ENCODE measurements at regions not wholly inside any gene's neighbourhood (a gene's known extent, or its start where the extent isn't known, plus 50 kb on each side); places are given as distances from the start of the nearest gene placed in this dataset.
"Not testable (repeated sequence)": the region's sequence is repeated elsewhere in the genome, so short reads cannot be mapped to it uniquely, and the experiment has no call there.

GRCh38 chr3:194036842-194037241 is 99.1 kb upstream of the HES1 start:
- DNase-seq (ENCODE audit: low read depth, low spot score), result no peak

DNA sequence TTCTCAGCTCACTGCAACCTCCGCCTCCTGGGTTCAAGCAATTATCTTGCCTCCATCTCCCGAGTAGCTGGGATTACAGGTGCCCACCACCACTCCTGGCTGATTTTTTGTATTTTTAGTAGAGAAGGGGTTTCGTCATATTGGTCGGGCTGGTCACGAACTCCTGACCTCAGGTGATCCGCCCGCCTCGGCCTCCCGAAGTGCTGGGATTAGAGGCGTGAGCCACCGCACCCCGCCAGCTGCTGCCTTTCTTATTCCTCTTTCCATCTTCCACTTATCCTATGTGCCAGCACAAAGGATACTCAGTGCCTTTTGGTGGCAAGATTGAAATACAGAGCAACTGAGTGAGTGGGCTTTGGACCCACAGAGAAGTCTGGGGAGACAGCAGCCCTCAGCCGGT is 97.6 kb upstream of the HES1 start:
- not testable (repeated sequence) for DNase-seq (ENCODE audit: low read depth, low spot score)

DNA sequence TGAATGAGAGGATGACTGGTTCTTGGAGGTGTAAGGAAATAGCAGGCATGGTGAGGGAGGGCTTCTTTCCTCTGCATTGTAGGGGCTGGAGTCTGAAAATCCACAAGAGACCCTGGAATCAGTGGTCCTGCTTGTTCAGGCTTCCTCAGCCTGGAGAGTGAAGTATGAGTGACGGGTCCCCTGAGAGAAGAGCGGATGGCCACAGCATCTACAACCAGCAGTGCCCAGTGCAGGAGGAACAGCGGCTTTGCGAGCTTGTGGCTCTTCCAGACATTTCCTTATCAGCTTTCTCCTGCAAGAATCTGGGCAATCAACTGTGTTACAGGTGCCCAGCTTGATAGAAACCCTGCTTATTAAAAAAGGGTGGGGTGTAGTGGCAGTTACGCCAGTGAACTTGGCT is 97.0 kb upstream of the HES1 start:
- no peak for DNase-seq (ENCODE audit: low read depth, low spot score)

GRCh38 chr3:194040516-194041273 is 95.3 kb upstream of the HES1 start:
- no peak for DNase-seq (ENCODE audit: low read depth, low spot score)

DNA sequence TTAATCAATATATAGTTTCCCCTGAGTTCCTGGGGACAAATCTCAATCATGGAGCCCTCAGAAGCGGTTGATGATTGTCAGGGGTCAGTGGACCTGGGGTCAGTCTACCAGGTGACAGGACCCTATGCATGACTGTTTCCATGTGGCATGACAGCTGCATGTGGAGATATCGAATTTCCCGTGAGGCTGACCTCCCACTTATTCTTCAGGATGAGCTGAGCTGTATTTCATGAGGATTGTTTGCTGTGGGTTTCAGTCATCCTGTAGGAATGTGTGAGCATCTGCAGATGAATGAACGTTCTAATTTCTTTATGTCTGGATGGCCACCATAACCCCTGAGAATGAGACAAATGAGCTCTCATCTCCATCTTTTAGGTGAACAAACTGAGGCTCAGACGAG is 93.0 kb upstream of the HES1 start:
- DNase-seq (ENCODE audit: low read depth, low spot score), result no peak

- DNase-seq (ENCODE audit: low read depth, low spot score), result no peak
Measured at GRCh38 chr3:194043516-194043915, 92.4 kb upstream of the HES1 start.

GRCh38 chr3:194045289-194045688 is 90.7 kb upstream of the HES1 start:
- DNase-seq (ENCODE audit: low read depth, low spot score), result no peak

DNA sequence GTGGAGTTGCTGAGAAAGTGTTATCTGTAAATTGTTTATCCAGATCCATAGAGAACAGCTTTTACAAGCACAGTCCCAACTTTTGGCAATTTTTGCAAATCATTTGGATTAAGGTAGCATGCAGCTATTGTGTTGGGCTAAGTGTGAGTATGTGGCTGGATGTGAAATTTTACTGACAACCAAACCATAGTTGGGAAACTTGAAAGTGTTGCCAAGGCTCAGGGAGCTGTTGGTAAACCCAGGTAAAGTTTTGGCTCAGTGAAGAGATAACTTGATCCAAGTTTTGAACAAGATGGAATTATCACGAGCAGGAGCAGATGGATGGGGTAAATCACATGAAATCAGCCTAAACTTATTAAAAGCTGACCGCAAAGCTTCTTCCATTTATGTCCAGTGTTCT is 90.0 kb upstream of the HES1 start:
- DNase-seq (ENCODE audit: low read depth, low spot score), result no peak

- no peak for DNase-seq (ENCODE audit: low read depth, low spot score)
Measured at GRCh38 chr3:194046531-194046930, 89.4 kb upstream of the HES1 start.

DNA sequence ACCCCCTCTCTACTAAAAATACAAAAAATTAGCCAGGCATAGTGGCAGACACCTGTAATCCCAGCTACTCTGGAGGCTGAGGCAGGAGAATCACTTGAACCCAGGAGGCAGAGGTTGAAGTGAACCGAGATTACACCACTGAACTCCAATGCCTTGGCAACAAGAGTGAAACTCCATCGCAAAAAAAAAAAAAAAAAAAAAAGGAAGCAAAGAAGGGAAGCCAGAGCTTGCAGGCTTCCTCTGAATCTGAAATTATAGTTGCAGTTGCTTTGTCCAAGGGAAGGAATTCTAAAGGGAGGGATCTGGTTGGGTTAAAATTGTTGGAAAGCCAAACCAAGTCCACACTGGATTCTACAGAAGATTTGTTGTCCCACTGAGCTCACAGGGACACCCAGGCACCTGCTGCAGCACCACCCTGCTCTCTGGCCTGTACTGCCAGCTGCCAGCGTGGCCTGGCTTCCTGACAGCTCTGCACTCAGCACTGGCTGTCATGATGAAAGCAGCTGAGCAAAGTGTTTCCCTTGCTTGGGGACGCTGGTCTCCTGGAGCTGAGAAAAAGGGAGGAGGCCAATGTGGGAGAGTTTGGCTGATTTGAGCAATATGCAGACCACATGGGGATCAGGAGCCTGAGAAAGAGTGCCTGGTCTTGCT is 88.8 kb upstream of the HES1 start:
- DNase-seq (ENCODE audit: low read depth, low spot score), result no peak

- no peak for DNase-seq (ENCODE audit: low read depth, low spot score)
Measured at GRCh38 chr3:194049394-194049793, 86.6 kb upstream of the HES1 start.

- DNase-seq (ENCODE audit: low read depth, low spot score), result no peak
Measured at GRCh38 chr3:194050782-194051320, 85.1 kb upstream of the HES1 start.

GRCh38 chr3:194051366-194052149 is 84.4 kb upstream of the HES1 start:
- no peak for DNase-seq (ENCODE audit: low read depth, low spot score)

DNA sequence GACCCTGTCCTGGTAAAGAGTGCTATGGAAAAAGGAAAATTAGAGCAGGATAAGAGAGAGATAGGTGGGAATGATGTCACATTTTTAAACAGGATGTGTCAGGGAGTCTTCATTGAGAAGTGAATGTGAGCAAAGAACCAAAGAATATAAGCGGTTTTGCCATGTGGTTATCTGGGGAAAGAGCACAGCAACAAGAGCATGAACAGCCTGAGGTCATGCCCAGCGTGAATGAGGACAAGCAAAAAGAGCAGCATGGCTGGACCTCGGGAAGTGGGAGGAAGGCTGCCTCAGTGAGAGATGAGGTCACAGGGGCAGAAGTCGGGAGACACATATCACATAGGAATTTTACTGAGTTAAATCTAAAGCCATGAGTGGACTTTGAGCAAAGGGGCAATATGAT is 82.8 kb upstream of the HES1 start:
- no peak for DNase-seq (ENCODE audit: low read depth, low spot score)

DNA sequence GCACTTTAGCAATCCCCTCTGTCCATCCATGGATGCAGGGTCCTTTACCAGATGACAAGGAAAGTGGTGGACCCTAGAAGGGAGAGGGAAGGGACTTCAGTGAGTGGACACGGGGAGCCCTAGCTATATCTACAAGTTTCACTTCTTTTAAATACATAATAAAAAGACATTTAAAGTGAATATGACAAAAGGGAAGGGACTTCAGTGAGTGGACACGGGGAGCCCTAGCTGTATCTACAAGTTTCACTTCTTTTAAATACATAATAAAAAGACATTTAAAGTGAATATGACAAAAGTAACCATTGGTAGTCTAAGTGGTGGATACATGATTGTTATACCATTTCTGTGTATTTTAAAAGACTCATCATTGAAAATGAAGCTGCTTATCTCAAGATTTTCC is 81.9 kb upstream of the HES1 start:
- DNase-seq (ENCODE audit: low read depth, low spot score), result no peak

GRCh38 chr3:194054540-194054939 is 81.4 kb upstream of the HES1 start:
- no peak for DNase-seq (ENCODE audit: low read depth, low spot score)

DNA sequence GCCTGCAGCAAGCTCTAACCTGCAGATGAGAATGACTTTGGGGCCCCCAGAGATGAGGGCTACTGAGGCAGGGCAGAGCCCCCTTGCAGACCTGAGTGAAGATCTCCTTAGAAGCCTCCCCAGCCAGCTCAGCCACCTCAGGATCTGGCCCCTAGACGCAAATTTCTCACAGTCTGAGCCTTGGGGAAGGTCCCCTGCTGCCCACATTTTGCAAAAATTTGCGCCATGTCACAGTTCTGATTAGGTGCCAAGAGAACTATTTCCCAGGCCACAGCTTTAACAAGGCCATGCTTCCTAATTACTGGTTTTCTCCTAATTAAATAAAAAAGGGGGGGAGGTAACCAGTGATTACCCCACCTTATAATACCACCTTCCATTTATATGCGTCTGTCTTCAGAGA is 81.0 kb upstream of the HES1 start:
- no peak for DNase-seq (ENCODE audit: low read depth, low spot score)

- DNase-seq (ENCODE audit: low read depth, low spot score), result not testable (repeated sequence)
Measured at GRCh38 chr3:194056323-194056722, 79.6 kb upstream of the HES1 start.

GRCh38 chr3:194056731-194057415 is 79.1 kb upstream of the HES1 start:
- DNase-seq (ENCODE audit: low read depth, low spot score), result no peak

DNA sequence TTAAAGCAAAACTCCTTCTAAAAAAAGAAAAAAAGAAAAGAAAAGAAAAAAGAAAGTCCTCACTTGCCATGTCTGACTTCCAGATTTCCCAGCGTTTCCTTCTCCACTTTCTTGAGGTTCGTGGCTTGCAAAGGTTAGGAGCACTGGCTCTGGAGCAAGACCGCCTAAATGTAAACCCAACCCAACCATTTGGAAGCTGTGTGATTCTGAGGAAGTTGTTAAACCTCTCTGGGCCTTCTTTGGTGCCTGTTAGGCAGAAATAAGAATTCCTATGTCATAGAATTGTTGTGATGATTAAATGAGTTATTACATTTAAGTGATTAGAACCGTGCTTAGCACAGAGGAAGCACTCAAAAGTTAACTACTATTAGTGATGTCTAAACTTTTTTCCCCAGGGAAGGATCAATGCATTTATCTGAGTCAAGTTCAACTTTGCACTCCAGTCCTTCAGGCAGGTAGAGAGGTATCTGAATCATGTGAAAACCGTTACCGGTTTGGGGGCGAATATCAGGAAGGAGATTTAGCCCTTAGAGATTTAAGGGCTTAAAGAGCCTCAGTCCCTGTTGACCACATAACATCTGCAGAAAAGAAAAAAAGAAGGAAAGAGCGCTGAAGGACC is 78.3 kb upstream of the HES1 start:
- DNase-seq (ENCODE audit: low read depth, low spot score), result no peak

DNA sequence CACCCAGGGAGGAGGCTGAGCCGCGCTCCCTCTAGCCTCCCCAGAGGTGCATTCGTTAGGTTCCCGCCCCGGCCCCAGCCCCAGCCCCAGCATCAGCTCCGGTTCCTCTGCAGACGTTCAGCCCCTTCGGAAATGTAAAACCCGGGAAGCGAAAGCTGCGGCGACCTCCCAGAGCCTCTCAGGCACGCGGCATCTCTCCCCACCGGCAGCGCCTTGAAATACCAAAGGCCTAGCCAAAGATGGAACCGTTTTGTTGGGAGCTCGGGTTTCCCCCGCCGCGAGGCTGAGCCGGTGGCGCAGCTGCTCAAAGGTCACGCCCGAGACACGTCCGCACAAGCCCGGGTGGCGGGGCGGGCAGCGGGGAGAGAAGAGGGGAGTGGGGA is 77.8 kb upstream of the HES1 start:
- no peak for DNase-seq (ENCODE audit: low read depth, low spot score)
